HG03520 (cell line): ENCODE measurements at regions not wholly inside any gene's neighbourhood (a gene's known extent, or its start where the extent isn't known, plus 50 kb on each side); places are given as distances from the start of the nearest gene placed in this dataset.
A peak's percentile ranks its signal among the peaks of the same experiment; 100 is the strongest.
"Not testable (repeated sequence)": the region's sequence is repeated elsewhere in the genome, so short reads cannot be mapped to it uniquely, and the experiment has no call there.

Experiments used
- ATAC-seq: cut with Tn5 transposase; IDR thresholded peaks from one replicate; pipeline ENCODE4 v1.9.1; 2021; ENCODE audit warnings: mild to moderate bottlenecking, moderate library complexity; ENCODE audit not compliant: unreplicated experiment

GRCh38 chr10:44013981-44014380 lies 365.3 kb upstream of the ZNF32 start:
- ATAC-seq = no peak

DNA sequence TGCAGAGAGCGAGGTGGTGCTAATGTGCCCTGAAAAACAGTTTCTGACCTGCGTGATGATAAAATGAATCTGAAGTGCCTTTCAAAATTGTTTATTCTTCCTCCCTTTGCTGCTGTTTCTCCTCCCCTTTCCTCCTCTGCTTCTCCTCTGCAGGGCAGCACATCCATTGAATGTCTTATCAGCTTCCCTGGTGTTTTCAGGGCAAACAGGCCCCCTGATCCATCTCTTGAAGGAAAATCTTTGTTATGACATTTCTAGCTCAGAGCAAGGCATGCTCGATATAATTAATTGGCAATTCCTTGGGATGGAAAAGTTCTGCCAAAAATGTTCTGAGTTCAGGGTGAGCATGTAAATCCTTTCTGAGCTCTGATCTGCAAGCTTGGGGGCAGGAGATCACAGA lies 364.2 kb upstream of the ZNF32 start:
- ATAC-seq = no peak

DNA sequence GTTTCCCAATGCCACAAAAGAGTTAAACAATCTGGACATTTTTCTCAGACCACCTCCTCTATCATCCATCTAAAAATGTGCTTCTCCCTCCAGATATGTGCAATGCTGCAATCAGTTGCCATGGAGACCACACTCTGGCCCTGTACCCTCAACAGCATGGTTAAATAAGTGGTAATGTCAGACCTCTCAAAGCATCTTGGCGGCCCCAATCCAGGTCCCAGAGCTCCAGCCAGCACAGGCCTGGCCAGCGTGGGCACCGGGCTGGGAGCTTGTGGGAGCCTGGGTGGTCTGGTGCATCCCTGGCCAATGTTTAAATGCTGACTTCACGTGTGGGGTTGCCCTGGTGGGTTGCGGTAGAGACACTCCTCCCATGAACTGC lies 362.9 kb upstream of the ZNF32 start:
- ATAC-seq = no peak

DNA sequence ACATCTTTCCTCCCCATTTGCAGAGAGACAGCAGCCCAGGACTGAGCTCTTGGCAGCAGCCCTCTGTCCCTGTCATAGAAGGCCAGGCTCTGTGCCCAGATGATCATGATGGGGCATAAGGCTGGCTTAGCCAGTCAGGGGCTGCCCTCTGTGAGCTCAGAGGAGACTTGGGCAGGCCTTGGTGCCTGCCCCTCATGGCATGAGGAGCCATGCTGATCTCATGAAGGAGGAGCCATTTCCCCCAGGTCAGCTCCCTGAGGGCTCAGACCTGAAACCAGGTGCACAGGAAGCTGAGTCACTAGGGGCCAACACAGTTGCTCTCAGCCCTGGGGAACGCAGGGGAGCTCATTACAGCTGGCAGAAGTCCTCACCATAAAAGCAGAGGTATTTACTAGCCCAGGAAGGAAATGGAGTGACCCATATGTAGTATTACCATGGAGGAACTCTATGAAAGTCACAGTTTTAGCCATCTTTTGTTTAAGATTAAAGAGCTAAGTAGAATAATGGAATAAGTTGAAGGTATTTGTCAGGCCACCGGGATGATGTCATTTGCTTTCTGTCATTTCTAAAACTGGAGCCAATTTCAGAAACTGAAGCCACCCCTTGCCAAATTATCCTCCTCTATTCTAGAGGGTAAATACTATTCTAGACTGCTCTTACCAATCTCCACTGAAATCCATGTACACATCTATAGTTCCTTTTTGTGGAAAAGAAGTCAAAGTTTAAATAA lies 362.4 kb upstream of the ZNF32 start:
- ATAC-seq = peak; percentile 94

DNA sequence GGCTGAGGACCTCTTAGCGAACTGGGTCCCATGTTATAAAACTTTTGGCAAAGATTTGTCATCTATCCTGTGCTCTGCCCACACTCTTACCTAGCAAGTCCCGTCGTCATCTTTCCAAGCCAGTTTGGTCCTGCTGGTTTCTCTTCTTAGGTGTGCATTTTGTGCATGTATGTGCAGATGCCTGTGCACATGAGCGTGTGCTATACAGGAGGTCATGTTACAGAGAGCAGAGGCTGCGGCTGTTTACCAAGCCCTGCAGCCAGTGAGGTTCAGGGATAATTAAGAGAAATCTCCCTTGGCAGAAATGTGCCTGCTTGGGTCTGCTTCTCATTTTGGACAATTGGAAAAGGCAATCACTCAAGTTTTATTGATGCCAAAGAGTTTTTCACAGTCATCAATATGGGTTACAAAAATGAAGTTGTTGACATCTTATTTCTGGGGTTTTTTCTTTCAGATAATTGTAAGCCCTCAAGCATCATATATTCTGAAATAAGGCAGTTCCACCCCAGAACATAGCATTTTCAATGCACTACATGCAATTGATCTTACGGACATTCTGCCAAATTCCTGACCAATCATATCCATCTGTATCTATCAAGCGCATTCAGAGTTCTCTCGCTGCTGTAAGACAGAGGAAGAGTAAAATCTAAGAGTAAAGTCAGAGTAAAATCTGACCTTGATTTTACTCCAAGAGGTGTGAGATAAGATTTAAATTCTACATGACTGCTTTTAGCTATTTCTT lies 361.4 kb upstream of the ZNF32 start:
- no peak for ATAC-seq

DNA sequence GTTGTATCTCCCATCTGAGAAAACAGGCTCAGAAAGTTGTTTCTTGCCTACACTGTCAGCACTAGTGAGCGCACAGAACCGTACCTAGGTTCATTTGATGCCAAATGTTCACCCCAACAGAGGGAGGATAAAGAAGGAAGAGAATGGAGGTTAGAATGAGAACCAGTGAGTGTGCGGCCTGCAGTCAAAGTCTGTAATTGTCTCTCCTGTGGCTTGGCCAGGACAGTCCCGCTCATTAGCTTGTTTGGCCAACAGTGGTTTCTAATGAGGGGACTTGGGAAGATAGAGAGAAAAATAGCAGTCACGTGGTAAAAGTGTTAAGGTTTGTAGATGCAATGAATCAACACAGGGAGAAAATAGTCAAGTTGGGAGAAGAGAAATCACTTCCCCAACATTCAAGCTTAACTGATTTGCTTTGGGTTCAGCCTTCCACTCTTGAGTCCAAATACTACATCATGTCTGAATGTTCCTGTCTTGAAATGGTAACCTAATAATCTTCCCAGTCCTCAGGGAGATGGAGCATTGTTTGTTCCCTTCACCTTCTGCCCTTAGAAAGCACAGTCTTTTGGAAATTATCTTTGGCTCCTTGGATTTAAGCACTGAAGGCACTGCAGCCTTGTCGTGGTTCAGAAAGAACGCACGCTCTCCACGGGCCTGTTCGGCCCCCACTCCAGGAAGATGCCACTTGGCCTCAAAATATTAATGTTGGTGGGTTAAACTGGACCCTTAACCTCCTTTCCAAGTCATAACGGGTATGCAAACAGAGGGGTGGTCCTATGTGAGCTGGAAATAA lies 360.4 kb upstream of the ZNF32 start:
- no peak for ATAC-seq

DNA sequence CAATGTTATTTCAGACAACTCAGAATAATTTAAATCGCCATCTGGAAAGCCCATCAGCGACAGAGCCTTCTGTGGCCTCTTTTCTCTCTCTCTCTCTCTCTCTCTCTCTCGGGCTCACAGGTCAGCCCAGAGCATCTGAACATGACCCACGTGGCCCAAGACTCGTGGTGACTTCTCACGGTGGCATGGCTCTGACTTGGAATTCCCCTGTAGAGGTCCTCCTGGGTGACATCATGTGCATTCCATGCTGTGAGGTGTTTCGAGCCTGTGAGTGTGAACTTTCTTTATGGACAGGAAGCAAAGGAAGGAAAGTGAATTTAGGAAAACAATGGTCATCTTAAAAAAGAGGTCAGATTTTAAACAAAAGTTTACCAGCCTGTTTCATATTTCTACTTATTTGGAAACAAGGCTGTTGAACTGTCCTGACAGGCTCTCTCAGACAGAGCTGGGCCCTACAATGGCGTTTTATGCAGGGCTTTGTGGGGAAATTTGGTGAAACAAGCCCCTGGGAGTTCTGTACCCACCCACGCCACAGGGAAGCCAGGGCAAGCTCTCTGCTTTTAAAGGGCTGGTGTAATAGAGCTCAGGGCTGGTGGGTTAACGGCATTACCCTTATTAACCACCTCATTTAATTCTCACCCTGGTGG lies 359.7 kb upstream of the ZNF32 start:
- ATAC-seq = peak; percentile 34

GRCh38 chr10:44006771-44007170 lies 358.1 kb upstream of the ZNF32 start:
- ATAC-seq = no peak

GRCh38 chr10:44005788-44006099 lies 357.1 kb upstream of the ZNF32 start:
- no peak for ATAC-seq

GRCh38 chr10:44004913-44005787 lies 356.5 kb upstream of the ZNF32 start:
- no peak for ATAC-seq

- ATAC-seq = no peak
Measured at GRCh38 chr10:43998021-43998809, 349.5 kb upstream of the ZNF32 start.

GRCh38 chr10:43997330-43997729 lies 348.6 kb upstream of the ZNF32 start:
- no peak for ATAC-seq

DNA sequence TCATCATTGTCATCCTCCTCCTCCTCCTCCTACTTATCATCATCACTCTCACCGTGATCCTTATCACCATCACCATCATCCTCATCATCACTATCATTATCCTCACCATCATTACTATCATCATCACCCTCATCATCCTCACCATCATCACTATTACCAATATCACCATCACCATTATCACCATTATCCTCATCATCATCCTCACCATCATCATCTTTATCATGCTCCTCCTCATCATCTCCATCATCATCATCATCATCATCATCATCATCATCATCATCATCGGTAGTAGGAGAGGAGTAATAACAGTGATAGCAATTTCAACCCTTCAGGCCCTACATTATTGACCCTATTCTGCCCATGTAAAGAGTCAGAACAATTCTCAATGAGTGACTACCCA lies 345.9 kb upstream of the ZNF32 start:
- no peak for ATAC-seq

DNA sequence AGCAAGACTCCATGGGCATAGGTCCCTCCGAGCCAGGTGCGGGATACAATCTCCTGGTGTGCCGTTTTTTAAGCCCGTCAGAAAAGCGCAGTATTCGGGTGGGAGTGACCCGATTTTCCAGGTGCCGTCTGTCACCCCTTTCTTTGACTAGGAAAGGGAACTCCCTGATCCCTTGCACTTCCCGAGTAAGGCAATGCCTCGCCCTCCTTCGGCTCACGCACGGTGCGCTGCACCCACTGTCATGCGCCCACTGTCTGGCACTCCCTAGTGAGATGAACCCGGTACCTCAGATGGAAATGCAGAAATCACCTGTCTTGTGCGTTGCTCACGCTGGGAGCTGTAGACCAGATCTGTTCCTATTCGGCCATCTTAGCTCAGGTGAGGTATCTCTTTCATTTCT lies 344.1 kb upstream of the ZNF32 start:
- ATAC-seq = not testable (repeated sequence)

DNA sequence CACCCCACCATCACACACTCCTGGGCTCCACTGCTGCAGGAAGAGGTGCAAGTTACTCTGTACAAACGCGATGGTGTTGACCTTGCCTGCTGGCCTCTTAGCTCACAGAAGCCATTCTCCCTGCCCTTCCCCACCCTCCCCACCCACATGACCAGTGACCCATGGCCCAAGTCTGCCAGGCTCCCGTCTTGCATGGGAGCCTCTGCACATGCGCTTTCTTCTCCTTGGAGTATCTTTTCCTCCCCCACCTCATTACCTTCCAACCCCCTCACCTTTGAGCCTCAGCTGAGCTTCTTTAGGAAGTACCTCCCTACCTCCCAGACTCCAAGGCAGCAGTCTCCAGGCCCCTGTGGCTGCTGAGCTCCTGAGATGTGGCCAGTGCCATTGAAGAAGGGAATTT lies 337.7 kb upstream of the ZNF32 start:
- no peak for ATAC-seq

- no peak for ATAC-seq
Measured at GRCh38 chr10:43985941-43986340, 337.3 kb upstream of the ZNF32 start.

DNA sequence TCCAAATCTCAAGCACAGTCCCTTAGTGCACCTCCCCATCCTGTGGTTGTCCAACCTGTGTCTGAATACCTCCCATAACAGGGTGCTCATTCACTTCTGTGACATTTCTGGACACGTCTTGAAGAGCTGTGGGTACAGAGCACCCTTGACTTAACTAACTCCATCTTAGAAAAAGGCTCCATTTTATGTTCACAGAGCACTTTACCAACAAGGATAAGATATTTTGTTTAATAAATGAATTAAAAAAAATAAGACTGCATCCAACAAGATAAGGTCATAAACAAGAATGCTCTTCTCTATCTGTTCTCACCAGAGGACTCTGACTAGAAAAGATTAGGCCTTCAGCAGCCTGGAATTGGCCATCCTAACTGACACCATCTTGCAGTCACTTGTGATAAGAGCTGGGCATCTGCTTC lies 335.2 kb upstream of the ZNF32 start:
- no peak for ATAC-seq

DNA sequence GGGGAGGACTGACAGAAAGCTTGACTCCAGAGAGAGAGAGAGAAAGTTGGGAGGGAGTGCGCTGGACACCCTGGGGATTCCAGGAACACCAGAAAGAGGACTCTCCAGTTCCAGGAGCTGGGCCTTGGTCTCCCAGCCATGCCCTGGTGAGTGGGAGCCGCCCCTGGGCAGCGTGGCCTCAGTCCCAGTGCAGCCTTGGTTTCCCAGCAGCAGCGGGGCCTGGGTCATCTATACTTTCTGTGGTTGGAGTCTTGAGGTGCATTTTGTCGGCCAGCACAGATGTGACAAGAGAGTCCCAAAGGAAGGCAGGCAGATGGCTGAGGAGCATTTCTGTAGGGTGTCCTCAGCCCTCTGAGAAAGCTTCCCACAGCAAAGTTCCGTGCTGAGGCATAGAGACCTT lies 334.7 kb upstream of the ZNF32 start:
- no peak for ATAC-seq

GRCh38 chr10:43982250-43982649 lies 333.6 kb upstream of the ZNF32 start:
- no peak for ATAC-seq

DNA sequence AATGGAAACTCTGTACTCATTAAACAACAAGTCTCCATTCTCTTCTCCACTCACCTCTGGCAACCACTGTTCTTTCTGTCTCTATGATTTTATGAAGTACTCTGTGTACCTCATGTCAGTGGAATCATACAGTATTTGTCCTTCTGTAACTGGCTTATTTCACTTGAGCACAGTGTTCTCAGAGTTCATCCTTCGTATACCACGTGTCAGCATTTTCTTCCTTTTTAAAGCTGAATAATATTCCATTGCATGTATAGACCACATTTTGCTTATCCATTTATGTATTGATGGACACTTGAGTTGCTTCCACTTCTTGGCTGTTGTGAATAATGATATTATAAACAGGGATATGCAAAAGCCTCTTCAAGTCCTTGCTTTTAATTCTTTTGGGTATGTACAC lies 333.0 kb upstream of the ZNF32 start:
- ATAC-seq = no peak
